PC-9 (cell line): ENCODE measurements at regions not wholly inside any gene's neighbourhood (a gene's known extent, or its start where the extent isn't known, plus 50 kb on each side); places are given as distances from the start of the nearest gene placed in this dataset.

ENCODE experiments used
- BruUV-seq: library from RNA; stranded (reverse); fragments of 400-500 nt; replicated peaks from 2 replicates; lab custom pipeline; 2021; lab: Mats Ljungman, UMichigan
- CTCF ChIA-PET: fragments of 300-600 bp; sonication (Branson Sonifier 250); formaldehyde crosslinking; loops from one replicate; lab custom pipeline; 2022; ENCODE audit warnings: antibody characterized with exemption; lab: Charles Lee
- POLR2A ChIA-PET: fragments of 300-600 bp; sonication (Branson Sonifier 250); formaldehyde crosslinking; loops from one replicate; lab custom pipeline; 2022; ENCODE audit warnings: antibody characterized with exemption; ENCODE audit not compliant: unreplicated experiment; lab: Charles Lee
- DNase-seq, 2 experiments: peaks; one replicate each; pipeline versions ENCODE4 v3.0.0 to v3.0.0-alpha.2; 2015 to 2022; ENCODE audit warnings: mixed read lengths in 1 of 2
- H2AFZ ChIP-seq: fragments of 200-600 bp; sonication (generic); 2 replicates; pipeline ENCODE4 v1.8.1; 2017; ENCODE audit warnings: antibody characterized with exemption
- H3F3A ChIP-seq: fragments of 200-600 bp; sonication (generic); 2 replicates; pipeline ENCODE4 v1.8.1; 2017; ENCODE audit warnings: antibody characterized with exemption, mild to moderate bottlenecking, low read depth; ENCODE audit not compliant: insufficient read depth
- H3K27ac ChIP-seq: fragments of 200-600 bp; sonication (generic); 2 replicates; pipeline ENCODE4 v1.6.1; 2016; ENCODE audit warnings: mixed run types
- H3K27me3 ChIP-seq: fragments of 200-600 bp; sonication (generic); 2 replicates; pipeline ENCODE4 v1.6.1; 2016; ENCODE audit warnings: low read depth, mixed run types; ENCODE audit not compliant: insufficient read depth
- H3K36me3 ChIP-seq: fragments of 200-600 bp; sonication (generic); 2 replicates; pipeline ENCODE4 v1.6.1; 2016; ENCODE audit warnings: low read depth, mixed run types
- H3K4me1 ChIP-seq: fragments of 200-600 bp; sonication (generic); replicated peaks from 2 replicates; pipeline ENCODE4 v1.6.1; 2016; ENCODE audit warnings: mixed run types; ENCODE audit not compliant: insufficient read depth
- H3K4me2 ChIP-seq: fragments of 200-600 bp; sonication (generic); 2 replicates; pipeline ENCODE4 v1.6.1; 2017; ENCODE audit warnings: mixed run types
- H3K4me3 ChIP-seq: fragments of 200-600 bp; sonication (generic); 2 replicates; pipeline ENCODE4 v1.6.1; 2016; ENCODE audit warnings: mixed run types
- H3K79me2 ChIP-seq: fragments of 200-600 bp; sonication (generic); 2 replicates; pipeline ENCODE4 v1.6.1; 2017; ENCODE audit warnings: low read depth, mixed run types
- H3K9me2 ChIP-seq: fragments of 200-600 bp; sonication (generic); 2 replicates; pipeline ENCODE4 v1.8.1; 2017; ENCODE audit warnings: mild to moderate bottlenecking; ENCODE audit not compliant: insufficient read depth
- H3K9me3 ChIP-seq: fragments of 200-600 bp; sonication (generic); 2 replicates; pipeline ENCODE4 v1.8.1; 2016; ENCODE audit warnings: low read depth; ENCODE audit not compliant: insufficient read depth
- H4K20me1 ChIP-seq: fragments of 200-600 bp; sonication (generic); 2 replicates; pipeline ENCODE4 v1.8.1; 2017; ENCODE audit not compliant: insufficient read depth
- CTCF ChIP-seq: fragments of 200-600 bp; sonication (generic); conservative IDR thresholded peaks from 2 replicates; pipeline ENCODE4 v1.6.1; 2017; ENCODE audit warnings: mixed run types, antibody characterized with exemption, mild to moderate bottlenecking, moderate library complexity
- EZH2 ChIP-seq: fragments of 200-600 bp; sonication (generic); IDR thresholded peaks from 2 replicates; pipeline ENCODE4 v1.8.0; 2017; ENCODE audit warnings: antibody characterized with exemption, low read depth
- intact Hi-C: fragments of 100-400 bp; cut with micrococcal nuclease; formaldehyde crosslinking; loops from one replicate; pipeline ENCODE4 v1.10.0; 2022; ENCODE audit not compliant: unreplicated experiment

- BruUV-seq: no TSS peak
- no peaks in the 10 kb centered on the region for H3K9me3 ChIP-seq
- H3K27me3 ChIP-seq: no peaks in the 10 kb centered on the region
- ChIA-PET CTCF (no interaction called here), POLR2A (no interaction called here)
- no peak overlapping the region for H3K4me2 ChIP-seq
- no peaks in the 10 kb centered on the region for H3K36me3 ChIP-seq
- H3K9me2 ChIP-seq: no peaks in the 10 kb centered on the region
- H3K4me3 ChIP-seq: no peak overlapping the region
- no peak overlapping the region for H2AFZ ChIP-seq
- H3K27ac ChIP-seq: no peak overlapping the region
- H3K79me2 ChIP-seq: no peaks in the 10 kb centered on the region
- TF ChIP-seq EZH2: no peak
- TF ChIP-seq CTCF: no peak
- H3K4me1 ChIP-seq: no peaks in the 10 kb centered on the region
- intact Hi-C loops: no loop called here
- no peaks in the 10 kb centered on the region for H4K20me1 ChIP-seq
- no peaks in the 10 kb centered on the region for H3F3A ChIP-seq
- no peak for DNase-seq
Observed at GRCh38 chr2:163436963-163437362, 298.8 kb downstream of the FIGN start.

- Histone ChIP-seq H3K79me2 (no peaks in the 10 kb centered on the region), H4K20me1 (no peaks in the 10 kb centered on the region), H3K36me3 (no peaks in the 10 kb centered on the region), H3F3A (no peaks in the 10 kb centered on the region), H3K4me3 (no peak overlapping the region), H3K4me1 (no peaks in the 10 kb centered on the region), H3K9me2 (no peaks in the 10 kb centered on the region), H3K4me2 (no peak overlapping the region), H2AFZ (no peak overlapping the region), H3K27me3 (no peaks in the 10 kb centered on the region), H3K27ac (no peak overlapping the region), H3K9me3 (no peaks in the 10 kb centered on the region)
- intact Hi-C loops: no loop called here
- no peak for DNase-seq
- BruUV-seq: no TSS peak
- ChIA-PET POLR2A (no interaction called here), CTCF (no interaction called here)
- TF ChIP-seq CTCF: no peak
- no peak for TF ChIP-seq EZH2
Observed at GRCh38 chr2:163428187-163428586, 307.6 kb downstream of the FIGN start.

- Histone ChIP-seq H3K79me2 (no peaks in the 10 kb centered on the region), H3K4me1 (no peaks in the 10 kb centered on the region), H3K27ac (no peak overlapping the region), H3K27me3 (no peaks in the 10 kb centered on the region), H4K20me1 (no peaks in the 10 kb centered on the region), H3K9me3 (no peaks in the 10 kb centered on the region), H3F3A (no peaks in the 10 kb centered on the region), H2AFZ (no peak overlapping the region), H3K4me3 (no peak overlapping the region), H3K4me2 (no peak overlapping the region), H3K36me3 (no peaks in the 10 kb centered on the region), H3K9me2 (no peaks in the 10 kb centered on the region)
- intact Hi-C loops: no loop called here
- TF ChIP-seq CTCF (no peak), EZH2 (no peak)
- POLR2A ChIA-PET: no interaction called here
- CTCF ChIA-PET: no interaction called here
- no TSS peak for BruUV-seq
- DNase-seq: no peak
Observed at GRCh38 chr2:163420604-163421003, 315.2 kb downstream of the FIGN start.
